Panc1 (cell line): ENCODE measurements at regions not wholly inside any gene's neighbourhood (a gene's known extent, or its start where the extent isn't known, plus 50 kb on each side); places are given as distances from the start of the nearest gene placed in this dataset.

ENCODE experiments used
- ATAC-seq: fragments of 200-7000 bp; cut with Tn5 transposase; 2 replicates; pipeline ENCODE4 v1.9.1; 2020; ENCODE audit warnings: mild to moderate bottlenecking, moderate library complexity
- BruUV-seq: library from RNA; stranded (reverse); fragments of 400-500 nt; replicated peaks from 2 replicates; lab custom pipeline; 2021; lab: Mats Ljungman, UMichigan
- CTCF ChIA-PET: fragments of 300-600 bp; sonication (Branson Sonifier 250); formaldehyde crosslinking; loops from one replicate; lab custom pipeline; 2022; ENCODE audit warnings: antibody characterized with exemption; lab: Charles Lee
- POLR2A ChIA-PET: fragments of 300-600 bp; sonication (Branson Sonifier 250); formaldehyde crosslinking; loops from one replicate; lab custom pipeline; 2022; ENCODE audit warnings: antibody characterized with exemption; lab: Charles Lee
- DNase-seq: peaks from one replicate; pipeline ENCODE4 v3.0.0-alpha.2; 2010; ENCODE audit warnings: low read depth, low spot score
- H3K27ac ChIP-seq: 2 replicates; pipeline ENCODE4 v1.5.1; 2011; ENCODE audit warnings: mild to moderate bottlenecking, low read length, inconsistent platforms
- H3K27me3 ChIP-seq: fragments of 200-500 bp; sonication (Bioruptor generic); 2 replicates; pipeline ENCODE4 v1.6.0; 2014; ENCODE audit warnings: low read length, inconsistent platforms; ENCODE audit not compliant: control insufficient read depth, insufficient read depth
- H3K36me3 ChIP-seq: fragments of 200-500 bp; sonication (Bioruptor generic); 2 replicates; pipeline ENCODE4 v1.5.1; 2014; ENCODE audit warnings: inconsistent platforms, mild to moderate bottlenecking, low read length, moderate library complexity; ENCODE audit not compliant: control insufficient read depth, insufficient read depth
- H3K4me1 ChIP-seq: 2 replicates; pipeline ENCODE4 v1.5.1; 2011; ENCODE audit warnings: inconsistent platforms, mild to moderate bottlenecking, low read length, moderate library complexity; ENCODE audit not compliant: control insufficient read depth, insufficient read depth
- H3K4me3 ChIP-seq, 2 experiments: 2 replicates each; pipeline ENCODE4 v1.5.1; 2011 to 2012; ENCODE audit warnings: low read depth in 2 of 2, low read length in 2 of 2, mild to moderate bottlenecking in 2 of 2, inconsistent platforms in 1 of 2, moderate library complexity in 1 of 2
- H3K9me3 ChIP-seq: fragments of 200-500 bp; sonication (Bioruptor generic); 2 replicates; pipeline ENCODE4 v1.5.1; 2014; ENCODE audit warnings: low read depth, mild to moderate bottlenecking, inconsistent platforms, low read length, moderate library complexity; ENCODE audit not compliant: control insufficient read depth, insufficient read depth
- POLR2AphosphoS5 ChIP-seq: IDR thresholded peaks from 2 replicates; pipeline ENCODE4 v1.6.1; 2012; ENCODE audit warnings: mild to moderate bottlenecking, low read depth, low read length, moderate library complexity
- SIN3A ChIP-seq: IDR thresholded peaks from 2 replicates; pipeline ENCODE4 v1.6.1; 2012; ENCODE audit warnings: low read depth, mild to moderate bottlenecking, low read length, moderate library complexity, borderline replicate concordance; ENCODE audit not compliant: insufficient read depth
- TCF7L2 ChIP-seq: IDR thresholded peaks from 2 replicates; pipeline ENCODE4 v1.6.1; 2011; ENCODE audit warnings: mild to moderate bottlenecking, low read depth, low read length, inconsistent platforms
- in situ Hi-C: cut with HindIII; loops from 2 replicates; pipeline ENCODE4 v1.10.0; 2016; ENCODE audit warnings: low sequenced_read_pairs, low pct_unique_long_range_greater_than_20kb
- intact Hi-C: fragments of 100-400 bp; cut with micrococcal nuclease; formaldehyde crosslinking; loops from one replicate; pipeline ENCODE4 v1.10.0; 2022; ENCODE audit not compliant: unreplicated experiment
- TF ChIP-seq, protein P1 (sequence below): fragments of 450-650 bp; IDR thresholded peaks from 2 replicates; pipeline ENCODE4 v1.5.1; 2017; ENCODE audit warnings: mild to moderate bottlenecking
- TF ChIP-seq, protein P2 (sequence below), 2 experiments: IDR thresholded peaks; 2 replicates each; pipeline ENCODE4 v1.6.1; 2011 to 2012; ENCODE audit warnings: low read depth in 2 of 2, control low read depth in 1 of 2, low read length in 1 of 2, mild to moderate bottlenecking in 1 of 2, moderate library complexity in 1 of 2; ENCODE audit not compliant: insufficient read depth in 1 of 2

DNA sequence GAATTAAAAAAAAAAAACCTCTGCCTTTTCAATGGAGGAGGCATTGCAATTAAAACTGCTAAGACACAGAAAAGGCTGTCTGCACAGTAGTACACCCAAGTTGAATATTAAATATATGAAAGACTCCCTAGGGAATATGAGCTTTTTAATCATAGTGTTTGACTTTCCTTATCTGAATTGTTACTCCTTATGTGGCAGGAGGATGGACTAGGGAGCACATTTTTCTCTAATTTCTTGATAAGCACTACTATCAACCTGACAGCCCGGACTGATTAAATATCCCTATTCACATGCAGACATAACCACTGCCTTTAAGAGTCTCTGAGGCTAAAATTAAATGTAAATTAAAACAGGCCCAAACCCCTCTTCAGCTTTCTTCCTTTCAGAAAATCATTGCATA, 428.6 kb upstream of the GJE1 start:
- no peaks in the 10 kb centered on the region for H3K4me1 ChIP-seq
- no peak overlapping the region for H3K27ac ChIP-seq
- ChIA-PET POLR2A (no interaction called here), CTCF (no interaction called here)
- in situ Hi-C loops, result no loop called here
- intact Hi-C loops, result no loop called here
- no TSS peak for BruUV-seq
- no peak for TF ChIP-seq POLR2AphosphoS5
- no peak for TF ChIP-seq SIN3A
- TF ChIP-seq, protein P1, sequence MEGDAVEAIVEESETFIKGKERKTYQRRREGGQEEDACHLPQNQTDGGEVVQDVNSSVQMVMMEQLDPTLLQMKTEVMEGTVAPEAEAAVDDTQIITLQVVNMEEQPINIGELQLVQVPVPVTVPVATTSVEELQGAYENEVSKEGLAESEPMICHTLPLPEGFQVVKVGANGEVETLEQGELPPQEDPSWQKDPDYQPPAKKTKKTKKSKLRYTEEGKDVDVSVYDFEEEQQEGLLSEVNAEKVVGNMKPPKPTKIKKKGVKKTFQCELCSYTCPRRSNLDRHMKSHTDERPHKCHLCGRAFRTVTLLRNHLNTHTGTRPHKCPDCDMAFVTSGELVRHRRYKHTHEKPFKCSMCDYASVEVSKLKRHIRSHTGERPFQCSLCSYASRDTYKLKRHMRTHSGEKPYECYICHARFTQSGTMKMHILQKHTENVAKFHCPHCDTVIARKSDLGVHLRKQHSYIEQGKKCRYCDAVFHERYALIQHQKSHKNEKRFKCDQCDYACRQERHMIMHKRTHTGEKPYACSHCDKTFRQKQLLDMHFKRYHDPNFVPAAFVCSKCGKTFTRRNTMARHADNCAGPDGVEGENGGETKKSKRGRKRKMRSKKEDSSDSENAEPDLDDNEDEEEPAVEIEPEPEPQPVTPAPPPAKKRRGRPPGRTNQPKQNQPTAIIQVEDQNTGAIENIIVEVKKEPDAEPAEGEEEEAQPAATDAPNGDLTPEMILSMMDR, result no peak
- TF ChIP-seq, protein P2, sequence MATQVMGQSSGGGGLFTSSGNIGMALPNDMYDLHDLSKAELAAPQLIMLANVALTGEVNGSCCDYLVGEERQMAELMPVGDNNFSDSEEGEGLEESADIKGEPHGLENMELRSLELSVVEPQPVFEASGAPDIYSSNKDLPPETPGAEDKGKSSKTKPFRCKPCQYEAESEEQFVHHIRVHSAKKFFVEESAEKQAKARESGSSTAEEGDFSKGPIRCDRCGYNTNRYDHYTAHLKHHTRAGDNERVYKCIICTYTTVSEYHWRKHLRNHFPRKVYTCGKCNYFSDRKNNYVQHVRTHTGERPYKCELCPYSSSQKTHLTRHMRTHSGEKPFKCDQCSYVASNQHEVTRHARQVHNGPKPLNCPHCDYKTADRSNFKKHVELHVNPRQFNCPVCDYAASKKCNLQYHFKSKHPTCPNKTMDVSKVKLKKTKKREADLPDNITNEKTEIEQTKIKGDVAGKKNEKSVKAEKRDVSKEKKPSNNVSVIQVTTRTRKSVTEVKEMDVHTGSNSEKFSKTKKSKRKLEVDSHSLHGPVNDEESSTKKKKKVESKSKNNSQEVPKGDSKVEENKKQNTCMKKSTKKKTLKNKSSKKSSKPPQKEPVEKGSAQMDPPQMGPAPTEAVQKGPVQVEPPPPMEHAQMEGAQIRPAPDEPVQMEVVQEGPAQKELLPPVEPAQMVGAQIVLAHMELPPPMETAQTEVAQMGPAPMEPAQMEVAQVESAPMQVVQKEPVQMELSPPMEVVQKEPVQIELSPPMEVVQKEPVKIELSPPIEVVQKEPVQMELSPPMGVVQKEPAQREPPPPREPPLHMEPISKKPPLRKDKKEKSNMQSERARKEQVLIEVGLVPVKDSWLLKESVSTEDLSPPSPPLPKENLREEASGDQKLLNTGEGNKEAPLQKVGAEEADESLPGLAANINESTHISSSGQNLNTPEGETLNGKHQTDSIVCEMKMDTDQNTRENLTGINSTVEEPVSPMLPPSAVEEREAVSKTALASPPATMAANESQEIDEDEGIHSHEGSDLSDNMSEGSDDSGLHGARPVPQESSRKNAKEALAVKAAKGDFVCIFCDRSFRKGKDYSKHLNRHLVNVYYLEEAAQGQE (IDR thresholded peaks at IDR 0.05; ENCODE audit: insufficient read depth in 1 of 2, low read depth in 2 of 2, low read length in 1 of 2), result no peak
- no peak for TF ChIP-seq TCF7L2
- DNase-seq (no peak), ATAC-seq (no peak)
- no peak overlapping the region for H3K4me3 ChIP-seq
- no peaks in the 10 kb centered on the region for H3K36me3 ChIP-seq
- no peaks in the 10 kb centered on the region for H3K9me3 ChIP-seq
- no peaks in the 10 kb centered on the region for H3K27me3 ChIP-seq

DNA sequence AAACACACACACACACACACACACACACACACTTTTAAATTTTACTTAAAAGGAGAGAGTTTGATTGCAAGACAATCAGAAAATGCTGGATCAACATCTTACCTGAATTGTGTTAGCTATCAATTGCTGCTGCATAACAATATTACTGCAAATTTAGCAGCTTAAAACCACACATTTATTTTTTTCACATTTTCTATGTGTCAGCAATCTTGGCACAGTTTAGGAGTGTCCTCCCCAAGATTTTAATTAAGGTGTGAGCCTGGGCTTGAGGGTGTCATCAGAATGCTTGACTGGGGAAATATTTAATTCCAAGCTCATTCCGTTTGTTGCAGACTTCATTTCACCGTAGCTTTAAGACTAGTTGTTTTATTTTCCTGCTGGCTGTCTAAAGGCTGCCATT, 431.0 kb upstream of the GJE1 start:
- Histone ChIP-seq H3K36me3 (no peaks in the 10 kb centered on the region), H3K4me3 (no peak overlapping the region), H3K4me1 (no peaks in the 10 kb centered on the region), H3K27ac (no peak overlapping the region), H3K27me3 (no peaks in the 10 kb centered on the region), H3K9me3 (no peaks in the 10 kb centered on the region)
- no TSS peak for BruUV-seq
- ChIA-PET CTCF (no interaction called here), POLR2A (no interaction called here)
- DNase-seq (no peak), ATAC-seq (no peak)
- no peak for TF ChIP-seq SIN3A
- TF ChIP-seq TCF7L2, result no peak
- TF ChIP-seq POLR2AphosphoS5, result no peak
- TF ChIP-seq, protein P2 (IDR thresholded peaks at IDR 0.05; ENCODE audit: insufficient read depth in 1 of 2, low read depth in 2 of 2, low read length in 1 of 2), result no peak
- TF ChIP-seq, protein P1, result no peak
- in situ Hi-C loops, result no loop called here
- intact Hi-C loops, result no loop called here
